ENCODE measurements at regions not wholly inside any gene's neighbourhood (a gene's known extent, or its start where the extent isn't known, plus 50 kb on each side); places are given as distances from the start of the nearest gene placed in this dataset.

GRCh38 chr2:212928681-212929080 lies 222.7 kb downstream of the IKZF2 start:
- TF ChIP-seq TCF12 (IDR thresholded peaks at IDR 0.05; ENCODE audit: low read depth, low read length) (no peak), FOXM1 (IDR thresholded peaks at IDR 0.05; ENCODE audit: low read depth, low read length) (no peak), SUPT20H (IDR thresholded peaks at IDR 0.05; ENCODE audit: borderline replicate concordance, control insufficient read depth, low read depth, low read length) (no peak), ZSCAN29 (IDR thresholded peaks at IDR 0.05) (no peak), NFYB (IDR thresholded peaks at IDR 0.05; ENCODE audit: insufficient read depth, low read depth, low read length) (no peak)
- no peak for DNase-seq (ENCODE audit: low read depth, low spot score)
- no peaks in the 10 kb centered on the region for H3K4me1 ChIP-seq (ENCODE audit: control insufficient read depth, insufficient read depth, low read length)
- FAIRE-seq: peak; percentile 38
- 88% methylated on average over 4 of the region's 4 CpGs for WGBS (ENCODE audit: insufficient coverage, insufficient replicate concordance, low lambda C conversion rate, missing lambda C conversion rate)
- RAD21 ChIA-PET (ENCODE audit: unreplicated experiment): no interaction called here
- H2AFZ ChIP-seq (ENCODE audit: control insufficient read depth, low read depth, low read length): no peak overlapping the region
- POLR2A ChIA-PET: no interaction called here
- BruUV-seq (replicated peaks): no TSS peak
- no peaks in the 10 kb centered on the region for H3K79me2 ChIP-seq (ENCODE audit: control insufficient read depth, insufficient read depth, low read length)
- in situ Hi-C loops (cut with MboI): no loop called here
- ATAC-seq: no peak; the same call in 2 of the 3 replicates
- H3K9me3 ChIP-seq (replicated peaks; ENCODE audit: control insufficient read depth, insufficient read depth, low read length): no peaks in the 10 kb centered on the region; the same call in 2 of the 3 replicates
- H3K27me3 ChIP-seq (replicated peaks in 1 of 2; ENCODE audit: control insufficient read depth in 2 of 2, insufficient read depth in 2 of 2, low read length in 1 of 2): no peaks in the 10 kb centered on the region
- peaks cover 0 to 3% of the 10 kb centered on the region in 2 experiments; a peak in 1 of 4 replicates for H3K36me3 ChIP-seq (ENCODE audit: control insufficient read depth in 2 of 2, insufficient read depth in 2 of 2, low read length in 1 of 2)
- H3K9ac ChIP-seq (ENCODE audit: control insufficient read depth, insufficient read depth, low read length): no peak overlapping the region
- H3K27ac ChIP-seq (ENCODE audit: control insufficient read depth, insufficient read depth): no peak overlapping the region
- intact Hi-C loops (cut with micrococcal nuclease; ENCODE audit: unreplicated experiment): no loop called here
- no peak overlapping the region for H3K4me2 ChIP-seq (ENCODE audit: control insufficient read depth, insufficient read depth)
- SMC1A ChIA-PET (ENCODE audit: uncharacterized antibody, unreplicated experiment): no interaction called here
- H3K4me3 ChIP-seq: no peak overlapping the region
- H4K20me1 ChIP-seq (ENCODE audit: control insufficient read depth, insufficient read depth): no peaks in the 10 kb centered on the region
- CTCF ChIA-PET: no interaction called here

- ChIA-PET SMC1A (ENCODE audit: uncharacterized antibody, unreplicated experiment) (interaction anchor here (0.8 to 1.2 kb wide), 3 partner anchors 10 to 20 kb away, joined by 3 read pairs; no protein-coding TSS in a partner anchor), RAD21 (ENCODE audit: unreplicated experiment) (no interaction called here), CTCF (no interaction called here), POLR2A (no interaction called here)
- H4K20me1 ChIP-seq (ENCODE audit: control insufficient read depth, insufficient read depth): no peaks in the 10 kb centered on the region
- intact Hi-C loops (cut with micrococcal nuclease; ENCODE audit: unreplicated experiment): no loop called here
- H3K27me3 ChIP-seq (replicated peaks in 1 of 2; ENCODE audit: control insufficient read depth in 2 of 2, insufficient read depth in 2 of 2, low read length in 1 of 2): no peaks in the 10 kb centered on the region
- no peak overlapping the region for H2AFZ ChIP-seq (ENCODE audit: control insufficient read depth, low read depth, low read length)
- ATAC-seq: no peak
- no peak overlapping the region for H3K4me3 ChIP-seq
- no peak overlapping the region for H3K27ac ChIP-seq (ENCODE audit: control insufficient read depth, insufficient read depth)
- H3K79me2 ChIP-seq (ENCODE audit: control insufficient read depth, insufficient read depth, low read length): no peaks in the 10 kb centered on the region
- H3K4me2 ChIP-seq (ENCODE audit: control insufficient read depth, insufficient read depth): no peak overlapping the region
- FAIRE-seq: no peak
- peaks cover 0 to 3% of the 10 kb centered on the region in 2 experiments; a peak in 1 of 4 replicates for H3K36me3 ChIP-seq (ENCODE audit: control insufficient read depth in 2 of 2, insufficient read depth in 2 of 2, low read length in 1 of 2)
- H3K4me1 ChIP-seq (ENCODE audit: control insufficient read depth, insufficient read depth, low read length): no peaks in the 10 kb centered on the region
- no peaks in the 10 kb centered on the region; the same call in 2 of the 3 replicates for H3K9me3 ChIP-seq (replicated peaks; ENCODE audit: control insufficient read depth, insufficient read depth, low read length)
- no TSS peak for BruUV-seq (replicated peaks)
- no peak overlapping the region for H3K9ac ChIP-seq (ENCODE audit: control insufficient read depth, insufficient read depth, low read length)
- TF ChIP-seq E2F8 (IDR thresholded peaks at IDR 0.05; ENCODE audit: low read depth, partially characterized antibody) (no peak), ETV6 (conservative IDR thresholded peaks at IDR 0.05 in 1 of 2, IDR thresholded peaks at IDR 0.05 in 1 of 2; ENCODE audit: borderline replicate concordance in 1 of 2, low read depth in 1 of 2) (no peak), MYC (IDR thresholded peaks at IDR 0.05; ENCODE audit: insufficient read depth, insufficient read length, insufficient replicate concordance, low read length, severe bottlenecking) (no peak)
- in situ Hi-C loops (cut with MboI): no loop called here
- 78% methylated on average over 4 of the region's 4 CpGs for WGBS (ENCODE audit: insufficient coverage, insufficient replicate concordance, low lambda C conversion rate, missing lambda C conversion rate)
- no peak for DNase-seq (ENCODE audit: low read depth, low spot score)
Measured at GRCh38 chr2:212926940-212927339, 224.5 kb downstream of the IKZF2 start.

Measured in GM12878 (cell line).